ENCODE measurements at regions not wholly inside any gene's neighbourhood (a gene's known extent, or its start where the extent isn't known, plus 50 kb on each side); places are given as distances from the start of the nearest gene placed in this dataset.

- Mint-ChIP-seq H3K36me3 (ENCODE audit: low read depth, unreplicated experiment) (no peaks in the 10 kb centered on the region), H3K27ac (ENCODE audit: unreplicated experiment) (no peak overlapping the region), H3K4me3 (ENCODE audit: unreplicated experiment) (no peak overlapping the region), H3K4me1 (ENCODE audit: unreplicated experiment) (no peaks in the 10 kb centered on the region), H3K9me3 (ENCODE audit: unreplicated experiment) (no peaks in the 10 kb centered on the region), H3K27me3 (ENCODE audit: unreplicated experiment) (no peaks in the 10 kb centered on the region)
- no peak for TF ChIP-seq CTCF (IDR thresholded peaks at IDR 0.05; ENCODE audit: unreplicated experiment)
- DNase-seq (ENCODE audit: low spot score), result no peak
Measured at GRCh38 chr2:37552339-37552738, 119.1 kb downstream of the CDC42EP3 start.

GRCh38 chr2:37553411-37554154 lies 117.9 kb downstream of the CDC42EP3 start:
- H3K27ac Mint-ChIP-seq (ENCODE audit: unreplicated experiment), result no peak overlapping the region
- H3K36me3 Mint-ChIP-seq (ENCODE audit: low read depth, unreplicated experiment), result no peaks in the 10 kb centered on the region
- H3K9me3 Mint-ChIP-seq (ENCODE audit: unreplicated experiment), result no peaks in the 10 kb centered on the region
- DNase-seq (ENCODE audit: low spot score), result no peak
- no peak for TF ChIP-seq CTCF (IDR thresholded peaks at IDR 0.05; ENCODE audit: unreplicated experiment)
- H3K27me3 Mint-ChIP-seq (ENCODE audit: unreplicated experiment), result no peaks in the 10 kb centered on the region
- H3K4me1 Mint-ChIP-seq (ENCODE audit: unreplicated experiment), result no peaks in the 10 kb centered on the region
- no peak overlapping the region for H3K4me3 Mint-ChIP-seq (ENCODE audit: unreplicated experiment)

GRCh38 chr2:37554155-37554510 lies 117.3 kb downstream of the CDC42EP3 start:
- Mint-ChIP-seq H3K27ac (ENCODE audit: unreplicated experiment) (no peak overlapping the region), H3K4me1 (ENCODE audit: unreplicated experiment) (no peaks in the 10 kb centered on the region), H3K27me3 (ENCODE audit: unreplicated experiment) (no peaks in the 10 kb centered on the region), H3K4me3 (ENCODE audit: unreplicated experiment) (no peak overlapping the region), H3K9me3 (ENCODE audit: unreplicated experiment) (no peaks in the 10 kb centered on the region), H3K36me3 (ENCODE audit: low read depth, unreplicated experiment) (no peaks in the 10 kb centered on the region)
- no peak for DNase-seq (ENCODE audit: low spot score)
- no peak for TF ChIP-seq CTCF (IDR thresholded peaks at IDR 0.05; ENCODE audit: unreplicated experiment)

- Mint-ChIP-seq H3K27me3 (ENCODE audit: unreplicated experiment) (no peaks in the 10 kb centered on the region), H3K4me3 (ENCODE audit: unreplicated experiment) (no peak overlapping the region), H3K27ac (ENCODE audit: unreplicated experiment) (no peak overlapping the region), H3K9me3 (ENCODE audit: unreplicated experiment) (no peaks in the 10 kb centered on the region), H3K36me3 (ENCODE audit: low read depth, unreplicated experiment) (no peaks in the 10 kb centered on the region), H3K4me1 (ENCODE audit: unreplicated experiment) (no peaks in the 10 kb centered on the region)
- no peak for DNase-seq (ENCODE audit: low spot score)
- TF ChIP-seq CTCF (IDR thresholded peaks at IDR 0.05; ENCODE audit: unreplicated experiment), result no peak
Measured at GRCh38 chr2:37554687-37555086, 116.8 kb downstream of the CDC42EP3 start.

- no peak for TF ChIP-seq CTCF (IDR thresholded peaks at IDR 0.05; ENCODE audit: unreplicated experiment)
- no peaks in the 10 kb centered on the region for H3K9me3 Mint-ChIP-seq (ENCODE audit: unreplicated experiment)
- no peak for DNase-seq (ENCODE audit: low spot score)
- no peaks in the 10 kb centered on the region for H3K36me3 Mint-ChIP-seq (ENCODE audit: low read depth, unreplicated experiment)
- peaks cover under 1% of the 10 kb centered on the region for H3K27me3 Mint-ChIP-seq (ENCODE audit: unreplicated experiment)
- no peak overlapping the region for H3K27ac Mint-ChIP-seq (ENCODE audit: unreplicated experiment)
- no peak overlapping the region for H3K4me3 Mint-ChIP-seq (ENCODE audit: unreplicated experiment)
- no peaks in the 10 kb centered on the region for H3K4me1 Mint-ChIP-seq (ENCODE audit: unreplicated experiment)
Measured at GRCh38 chr2:37555457-37555856, 116.0 kb downstream of the CDC42EP3 start.

All from endothelial cell (in vitro differentiated cells).